GM18498 (cell line): ENCODE measurements at regions not wholly inside any gene's neighbourhood (a gene's known extent, or its start where the extent isn't known, plus 50 kb on each side); places are given as distances from the start of the nearest gene placed in this dataset.

ENCODE experiments used
- ATAC-seq: cut with Tn5 transposase; IDR thresholded peaks from one replicate; pipeline ENCODE4 v1.9.1; 2021; ENCODE audit warnings: mild to moderate bottlenecking, moderate library complexity; ENCODE audit not compliant: unreplicated experiment

GRCh38 chr4:189443341-189443740, 497.3 kb upstream of the FRG1 start:
- no peak for ATAC-seq

- no peak for ATAC-seq
Observed at GRCh38 chr4:189445613-189446012, 495.1 kb upstream of the FRG1 start.

- no peak for ATAC-seq
Observed at GRCh38 chr4:189463734-189464133, 476.9 kb upstream of the FRG1 start.

GRCh38 chr4:189494407-189494806, 446.3 kb upstream of the FRG1 start:
- ATAC-seq: no peak

GRCh38 chr4:189497516-189497915, 443.2 kb upstream of the FRG1 start:
- ATAC-seq: no peak

- ATAC-seq: no peak
Observed at GRCh38 chr4:189497996-189498395, 442.7 kb upstream of the FRG1 start.

GRCh38 chr4:189498457-189498856, 442.2 kb upstream of the FRG1 start:
- no peak for ATAC-seq

GRCh38 chr4:189499696-189500095, 441.0 kb upstream of the FRG1 start:
- ATAC-seq: no peak

GRCh38 chr4:189500970-189501369, 439.7 kb upstream of the FRG1 start:
- no peak for ATAC-seq

- ATAC-seq: no peak
Observed at GRCh38 chr4:189502841-189503435, 437.7 kb upstream of the FRG1 start.

GRCh38 chr4:189504220-189504619, 436.5 kb upstream of the FRG1 start:
- ATAC-seq: no peak

- no peak for ATAC-seq
Observed at GRCh38 chr4:189505380-189505779, 435.3 kb upstream of the FRG1 start.

GRCh38 chr4:189506080-189506479, 434.6 kb upstream of the FRG1 start:
- no peak for ATAC-seq

GRCh38 chr4:189507060-189507459, 433.6 kb upstream of the FRG1 start:
- no peak for ATAC-seq

- ATAC-seq: no peak
Observed at GRCh38 chr4:189510601-189511000, 430.1 kb upstream of the FRG1 start.

- ATAC-seq: no peak
Observed at GRCh38 chr4:189511581-189511980, 429.1 kb upstream of the FRG1 start.

- no peak for ATAC-seq
Observed at GRCh38 chr4:189513421-189513820, 427.3 kb upstream of the FRG1 start.

GRCh38 chr4:189514209-189514608, 426.5 kb upstream of the FRG1 start:
- no peak for ATAC-seq

- no peak for ATAC-seq
Observed at GRCh38 chr4:189516902-189517301, 423.8 kb upstream of the FRG1 start.

GRCh38 chr4:189519186-189519585, 421.5 kb upstream of the FRG1 start:
- ATAC-seq: no peak

- no peak for ATAC-seq
Observed at GRCh38 chr4:189525304-189525703, 415.4 kb upstream of the FRG1 start.

- no peak for ATAC-seq
Observed at GRCh38 chr4:189530848-189531247, 409.8 kb upstream of the FRG1 start.

- ATAC-seq: no peak
Observed at GRCh38 chr4:189533603-189534002, 407.1 kb upstream of the FRG1 start.
